ENCODE measurements at regions not wholly inside any gene's neighbourhood (a gene's known extent, or its start where the extent isn't known, plus 50 kb on each side); places are given as distances from the start of the nearest gene placed in this dataset.

DNA sequence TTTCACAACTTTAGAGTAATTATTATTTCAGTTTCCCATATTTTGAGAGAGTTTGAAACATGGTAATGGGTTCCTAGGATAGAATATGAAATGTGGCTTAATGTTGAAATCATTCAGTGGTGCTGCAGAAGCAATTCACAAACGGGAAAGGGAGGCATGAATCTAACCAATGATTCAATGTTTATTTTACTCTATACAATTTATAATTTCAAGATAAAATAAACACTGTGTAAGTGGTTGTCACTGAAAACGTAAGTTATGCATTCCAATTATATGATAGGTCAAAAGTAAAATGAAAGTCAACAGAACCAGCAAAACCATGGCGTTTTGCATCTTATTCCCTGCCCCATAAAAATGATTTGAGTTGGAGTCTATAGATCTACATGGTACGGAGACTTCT is 1207.1 kb upstream of the CDH18 start:
- TF ChIP-seq, protein P1, sequence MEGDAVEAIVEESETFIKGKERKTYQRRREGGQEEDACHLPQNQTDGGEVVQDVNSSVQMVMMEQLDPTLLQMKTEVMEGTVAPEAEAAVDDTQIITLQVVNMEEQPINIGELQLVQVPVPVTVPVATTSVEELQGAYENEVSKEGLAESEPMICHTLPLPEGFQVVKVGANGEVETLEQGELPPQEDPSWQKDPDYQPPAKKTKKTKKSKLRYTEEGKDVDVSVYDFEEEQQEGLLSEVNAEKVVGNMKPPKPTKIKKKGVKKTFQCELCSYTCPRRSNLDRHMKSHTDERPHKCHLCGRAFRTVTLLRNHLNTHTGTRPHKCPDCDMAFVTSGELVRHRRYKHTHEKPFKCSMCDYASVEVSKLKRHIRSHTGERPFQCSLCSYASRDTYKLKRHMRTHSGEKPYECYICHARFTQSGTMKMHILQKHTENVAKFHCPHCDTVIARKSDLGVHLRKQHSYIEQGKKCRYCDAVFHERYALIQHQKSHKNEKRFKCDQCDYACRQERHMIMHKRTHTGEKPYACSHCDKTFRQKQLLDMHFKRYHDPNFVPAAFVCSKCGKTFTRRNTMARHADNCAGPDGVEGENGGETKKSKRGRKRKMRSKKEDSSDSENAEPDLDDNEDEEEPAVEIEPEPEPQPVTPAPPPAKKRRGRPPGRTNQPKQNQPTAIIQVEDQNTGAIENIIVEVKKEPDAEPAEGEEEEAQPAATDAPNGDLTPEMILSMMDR (conservative IDR thresholded peaks at IDR 0.05), result no peak
- TF ChIP-seq ZFX (IDR thresholded peaks at IDR 0.05), result no peak
